ENCODE measurements at regions not wholly inside any gene's neighbourhood (a gene's known extent, or its start where the extent isn't known, plus 50 kb on each side); places are given as distances from the start of the nearest gene placed in this dataset.

GRCh38 chr1:114292835-114293234 lies 139.2 kb upstream of the SYT6 start:
- no peaks in the 10 kb centered on the region for H3K27me3 ChIP-seq (ENCODE audit: control insufficient read depth in 2 of 2, insufficient read depth in 2 of 2, low read length in 2 of 2)
- H3K4me1 ChIP-seq (ENCODE audit: control insufficient read depth in 2 of 2, insufficient read depth in 2 of 2, low read length in 2 of 2): no peaks in the 10 kb centered on the region
- no peaks in the 10 kb centered on the region for H3K9me3 ChIP-seq (ENCODE audit: control insufficient read depth in 2 of 2, low read length in 2 of 2)
- no peaks in the 10 kb centered on the region for H3K36me3 ChIP-seq (ENCODE audit: control insufficient read depth in 2 of 2, insufficient read depth in 2 of 2, low read length in 2 of 2)
- H3K27ac ChIP-seq (ENCODE audit: low read depth in 2 of 2, low read length in 2 of 2): no peak overlapping the region
- H3K9ac ChIP-seq (ENCODE audit: low read depth in 1 of 2, low read length in 2 of 2): no peak overlapping the region
- H3K4me3 ChIP-seq (ENCODE audit: low read length in 2 of 2): no peak overlapping the region

- Histone ChIP-seq H3K36me3 (ENCODE audit: control insufficient read depth in 2 of 2, insufficient read depth in 2 of 2, low read length in 2 of 2) (no peaks in the 10 kb centered on the region), H3K27me3 (ENCODE audit: control insufficient read depth in 2 of 2, insufficient read depth in 2 of 2, low read length in 2 of 2) (no peaks in the 10 kb centered on the region), H3K9me3 (ENCODE audit: control insufficient read depth in 2 of 2, low read length in 2 of 2) (no peaks in the 10 kb centered on the region), H3K4me1 (ENCODE audit: control insufficient read depth in 2 of 2, insufficient read depth in 2 of 2, low read length in 2 of 2) (no peaks in the 10 kb centered on the region), H3K27ac (ENCODE audit: low read depth in 2 of 2, low read length in 2 of 2) (no peak overlapping the region), H3K4me3 (ENCODE audit: low read length in 2 of 2) (no peak overlapping the region), H3K9ac (ENCODE audit: low read depth in 1 of 2, low read length in 2 of 2) (no peak overlapping the region)
Observed at GRCh38 chr1:114292194-114292593, 138.5 kb upstream of the SYT6 start.

DNA sequence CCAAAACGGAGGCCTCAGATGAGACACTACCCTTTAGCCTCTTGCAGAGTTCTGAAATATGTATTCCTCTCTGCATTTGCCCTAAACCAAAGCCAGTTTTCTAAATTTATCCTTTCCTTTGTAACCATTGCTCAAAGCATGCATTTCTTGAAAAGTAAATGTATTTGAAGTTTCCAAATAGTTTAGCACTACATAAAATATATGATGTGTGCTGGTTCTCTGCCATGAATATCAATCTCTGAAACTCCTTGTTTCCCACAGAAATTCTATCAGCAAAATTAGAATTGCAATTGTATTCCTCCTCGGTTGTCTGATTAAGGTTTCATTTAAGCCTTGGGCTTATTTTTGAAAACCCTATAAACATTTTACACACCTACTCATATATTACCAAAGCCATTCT lies 137.1 kb upstream of the SYT6 start:
- H3K9ac ChIP-seq (ENCODE audit: low read depth in 1 of 2, low read length in 2 of 2): no peak overlapping the region
- no peaks in the 10 kb centered on the region for H3K27me3 ChIP-seq (ENCODE audit: control insufficient read depth in 2 of 2, insufficient read depth in 2 of 2, low read length in 2 of 2)
- H3K27ac ChIP-seq (ENCODE audit: low read depth in 2 of 2, low read length in 2 of 2): no peak overlapping the region
- no peaks in the 10 kb centered on the region for H3K36me3 ChIP-seq (ENCODE audit: control insufficient read depth in 2 of 2, insufficient read depth in 2 of 2, low read length in 2 of 2)
- no peaks in the 10 kb centered on the region for H3K4me1 ChIP-seq (ENCODE audit: control insufficient read depth in 2 of 2, insufficient read depth in 2 of 2, low read length in 2 of 2)
- H3K4me3 ChIP-seq (ENCODE audit: low read length in 2 of 2): no peak overlapping the region
- no peaks in the 10 kb centered on the region for H3K9me3 ChIP-seq (ENCODE audit: control insufficient read depth in 2 of 2, low read length in 2 of 2)

GRCh38 chr1:114290341-114290740 lies 136.7 kb upstream of the SYT6 start:
- no peaks in the 10 kb centered on the region for H3K36me3 ChIP-seq (ENCODE audit: control insufficient read depth in 2 of 2, insufficient read depth in 2 of 2, low read length in 2 of 2)
- H3K27me3 ChIP-seq (ENCODE audit: control insufficient read depth in 2 of 2, insufficient read depth in 2 of 2, low read length in 2 of 2): no peaks in the 10 kb centered on the region
- H3K9ac ChIP-seq (ENCODE audit: low read depth in 1 of 2, low read length in 2 of 2): no peak overlapping the region
- no peaks in the 10 kb centered on the region for H3K9me3 ChIP-seq (ENCODE audit: control insufficient read depth in 2 of 2, low read length in 2 of 2)
- no peaks in the 10 kb centered on the region for H3K4me1 ChIP-seq (ENCODE audit: control insufficient read depth in 2 of 2, insufficient read depth in 2 of 2, low read length in 2 of 2)
- H3K4me3 ChIP-seq (ENCODE audit: low read length in 2 of 2): no peak overlapping the region
- no peak overlapping the region for H3K27ac ChIP-seq (ENCODE audit: low read depth in 2 of 2, low read length in 2 of 2)

- Histone ChIP-seq H3K27ac (ENCODE audit: low read depth in 2 of 2, low read length in 2 of 2) (no peak overlapping the region), H3K9ac (ENCODE audit: low read depth in 1 of 2, low read length in 2 of 2) (no peak overlapping the region), H3K36me3 (ENCODE audit: control insufficient read depth in 2 of 2, insufficient read depth in 2 of 2, low read length in 2 of 2) (no peaks in the 10 kb centered on the region), H3K4me3 (ENCODE audit: low read length in 2 of 2) (no peak overlapping the region), H3K4me1 (ENCODE audit: control insufficient read depth in 2 of 2, insufficient read depth in 2 of 2, low read length in 2 of 2) (no peaks in the 10 kb centered on the region), H3K27me3 (ENCODE audit: control insufficient read depth in 2 of 2, insufficient read depth in 2 of 2, low read length in 2 of 2) (no peaks in the 10 kb centered on the region), H3K9me3 (ENCODE audit: control insufficient read depth in 2 of 2, low read length in 2 of 2) (no peaks in the 10 kb centered on the region)
Observed at GRCh38 chr1:114289824-114290223, 136.2 kb upstream of the SYT6 start.

GRCh38 chr1:114289306-114289705 lies 135.6 kb upstream of the SYT6 start:
- Histone ChIP-seq H3K4me3 (ENCODE audit: low read length in 2 of 2) (no peak overlapping the region), H3K27me3 (ENCODE audit: control insufficient read depth in 2 of 2, insufficient read depth in 2 of 2, low read length in 2 of 2) (no peaks in the 10 kb centered on the region), H3K36me3 (ENCODE audit: control insufficient read depth in 2 of 2, insufficient read depth in 2 of 2, low read length in 2 of 2) (no peaks in the 10 kb centered on the region), H3K4me1 (ENCODE audit: control insufficient read depth in 2 of 2, insufficient read depth in 2 of 2, low read length in 2 of 2) (no peaks in the 10 kb centered on the region), H3K27ac (ENCODE audit: low read depth in 2 of 2, low read length in 2 of 2) (no peak overlapping the region), H3K9me3 (ENCODE audit: control insufficient read depth in 2 of 2, low read length in 2 of 2) (no peaks in the 10 kb centered on the region), H3K9ac (ENCODE audit: low read depth in 1 of 2, low read length in 2 of 2) (no peak overlapping the region)

GRCh38 chr1:114286960-114287359 lies 133.3 kb upstream of the SYT6 start:
- H3K27me3 ChIP-seq (ENCODE audit: control insufficient read depth in 2 of 2, insufficient read depth in 2 of 2, low read length in 2 of 2): no peaks in the 10 kb centered on the region
- H3K9ac ChIP-seq (ENCODE audit: low read depth in 1 of 2, low read length in 2 of 2): no peak overlapping the region
- no peak overlapping the region for H3K27ac ChIP-seq (ENCODE audit: low read depth in 2 of 2, low read length in 2 of 2)
- no peak overlapping the region for H3K4me3 ChIP-seq (ENCODE audit: low read length in 2 of 2)
- no peaks in the 10 kb centered on the region for H3K4me1 ChIP-seq (ENCODE audit: control insufficient read depth in 2 of 2, insufficient read depth in 2 of 2, low read length in 2 of 2)
- no peaks in the 10 kb centered on the region for H3K9me3 ChIP-seq (ENCODE audit: control insufficient read depth in 2 of 2, low read length in 2 of 2)
- H3K36me3 ChIP-seq (ENCODE audit: control insufficient read depth in 2 of 2, insufficient read depth in 2 of 2, low read length in 2 of 2): no peaks in the 10 kb centered on the region

- no peak overlapping the region for H3K4me3 ChIP-seq (ENCODE audit: low read length in 2 of 2)
- H3K27ac ChIP-seq (ENCODE audit: low read depth in 2 of 2, low read length in 2 of 2): no peak overlapping the region
- H3K4me1 ChIP-seq (ENCODE audit: control insufficient read depth in 2 of 2, insufficient read depth in 2 of 2, low read length in 2 of 2): no peaks in the 10 kb centered on the region
- H3K27me3 ChIP-seq (ENCODE audit: control insufficient read depth in 2 of 2, insufficient read depth in 2 of 2, low read length in 2 of 2): no peaks in the 10 kb centered on the region
- no peaks in the 10 kb centered on the region for H3K36me3 ChIP-seq (ENCODE audit: control insufficient read depth in 2 of 2, insufficient read depth in 2 of 2, low read length in 2 of 2)
- no peak overlapping the region for H3K9ac ChIP-seq (ENCODE audit: low read depth in 1 of 2, low read length in 2 of 2)
- H3K9me3 ChIP-seq (ENCODE audit: control insufficient read depth in 2 of 2, low read length in 2 of 2): no peaks in the 10 kb centered on the region
Observed at GRCh38 chr1:114286179-114286578, 132.5 kb upstream of the SYT6 start.

DNA sequence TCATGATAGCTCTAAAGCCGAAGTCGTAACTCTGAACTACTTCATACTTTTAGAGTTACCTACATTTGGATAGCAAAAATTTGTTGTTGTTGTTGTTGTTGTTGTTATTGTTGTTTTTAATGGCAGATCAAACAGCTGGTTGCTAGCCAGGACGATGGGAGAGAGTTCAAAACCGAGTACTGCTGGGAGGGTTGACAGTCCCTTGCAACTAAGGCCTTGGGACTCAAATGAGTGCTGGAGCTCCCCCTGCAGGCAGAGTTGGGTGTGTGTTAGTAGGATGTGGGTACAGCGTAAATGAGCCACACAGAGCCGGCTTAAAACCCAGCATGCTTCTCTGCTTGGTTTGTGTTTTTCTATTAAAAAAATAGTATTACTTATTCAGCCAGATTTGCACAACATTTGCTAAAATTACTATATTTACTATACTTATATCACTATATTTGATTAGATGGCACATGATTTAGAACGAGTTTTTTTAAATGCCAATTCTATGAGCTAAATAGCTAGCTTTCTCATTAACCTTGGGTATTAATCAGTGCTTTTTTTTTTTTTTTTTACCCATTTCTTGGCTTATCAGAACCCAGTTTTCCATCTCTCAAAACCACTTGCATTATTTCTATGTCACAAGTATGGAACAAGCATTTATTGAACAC lies 129.2 kb upstream of the SYT6 start:
- Histone ChIP-seq H3K4me1 (ENCODE audit: control insufficient read depth in 2 of 2, insufficient read depth in 2 of 2, low read length in 2 of 2) (no peaks in the 10 kb centered on the region), H3K9ac (ENCODE audit: low read depth in 1 of 2, low read length in 2 of 2) (no peak overlapping the region), H3K9me3 (ENCODE audit: control insufficient read depth in 2 of 2, low read length in 2 of 2) (no peaks in the 10 kb centered on the region), H3K27ac (ENCODE audit: low read depth in 2 of 2, low read length in 2 of 2) (no peak overlapping the region), H3K4me3 (ENCODE audit: low read length in 2 of 2) (no peak overlapping the region), H3K36me3 (ENCODE audit: control insufficient read depth in 2 of 2, insufficient read depth in 2 of 2, low read length in 2 of 2) (no peaks in the 10 kb centered on the region), H3K27me3 (ENCODE audit: control insufficient read depth in 2 of 2, insufficient read depth in 2 of 2, low read length in 2 of 2) (no peaks in the 10 kb centered on the region)

- H3K27me3 ChIP-seq (ENCODE audit: control insufficient read depth in 2 of 2, insufficient read depth in 2 of 2, low read length in 2 of 2): no peaks in the 10 kb centered on the region
- no peak overlapping the region for H3K27ac ChIP-seq (ENCODE audit: low read depth in 2 of 2, low read length in 2 of 2)
- H3K4me3 ChIP-seq (ENCODE audit: low read length in 2 of 2): no peak overlapping the region
- H3K9me3 ChIP-seq (ENCODE audit: control insufficient read depth in 2 of 2, low read length in 2 of 2): no peaks in the 10 kb centered on the region
- no peaks in the 10 kb centered on the region for H3K4me1 ChIP-seq (ENCODE audit: control insufficient read depth in 2 of 2, insufficient read depth in 2 of 2, low read length in 2 of 2)
- no peaks in the 10 kb centered on the region for H3K36me3 ChIP-seq (ENCODE audit: control insufficient read depth in 2 of 2, insufficient read depth in 2 of 2, low read length in 2 of 2)
- no peak overlapping the region for H3K9ac ChIP-seq (ENCODE audit: low read depth in 1 of 2, low read length in 2 of 2)
Observed at GRCh38 chr1:114278911-114279310, 125.2 kb upstream of the SYT6 start.

DNA sequence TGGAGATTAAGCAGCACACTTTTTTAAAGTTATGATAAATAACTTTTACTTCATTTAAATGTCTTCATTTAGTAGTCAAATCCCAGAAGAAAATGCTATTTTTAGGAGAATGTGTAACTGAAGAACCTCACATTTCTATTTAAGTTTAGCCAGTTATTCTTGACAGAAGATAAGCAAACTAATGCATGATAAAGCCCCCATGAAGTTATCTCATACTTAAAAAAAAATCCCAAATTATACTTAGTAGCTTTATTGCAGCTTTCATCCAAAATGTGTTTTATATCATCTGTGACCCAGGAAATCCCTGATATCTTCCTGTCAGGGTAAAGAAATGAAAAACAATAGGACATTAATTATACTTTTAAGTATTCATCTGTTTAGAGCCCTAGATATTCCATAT lies 124.8 kb upstream of the SYT6 start:
- no peaks in the 10 kb centered on the region for H3K9me3 ChIP-seq (ENCODE audit: control insufficient read depth in 2 of 2, low read length in 2 of 2)
- H3K9ac ChIP-seq (ENCODE audit: low read depth in 1 of 2, low read length in 2 of 2): no peak overlapping the region
- H3K4me1 ChIP-seq (ENCODE audit: control insufficient read depth in 2 of 2, insufficient read depth in 2 of 2, low read length in 2 of 2): no peaks in the 10 kb centered on the region
- H3K36me3 ChIP-seq (ENCODE audit: control insufficient read depth in 2 of 2, insufficient read depth in 2 of 2, low read length in 2 of 2): no peaks in the 10 kb centered on the region
- no peak overlapping the region for H3K4me3 ChIP-seq (ENCODE audit: low read length in 2 of 2)
- H3K27me3 ChIP-seq (ENCODE audit: control insufficient read depth in 2 of 2, insufficient read depth in 2 of 2, low read length in 2 of 2): no peaks in the 10 kb centered on the region
- H3K27ac ChIP-seq (ENCODE audit: low read depth in 2 of 2, low read length in 2 of 2): no peak overlapping the region

All from mucosa of rectum (tissue), 2 donors.